Stimulated activated CD8-positive, alpha-beta memory T cell treated with anti-CD3 and anti-CD28 coated beads, Interleukin-7, amount 100 ng/mL, for 48 hours (primary cell): ENCODE measurements at regions not wholly inside any gene's neighbourhood (a gene's known extent, or its start where the extent isn't known, plus 50 kb on each side); places are given as distances from the start of the nearest gene placed in this dataset.

Experiments used
- DNase-seq, 2 donors: peaks; one replicate each; pipeline ENCODE4 v3.0.0-alpha.2; 2020; ENCODE audit warnings: low read depth in 1 of 2; ENCODE audit errors: extremely low read depth in 1 of 2

GRCh38 chr20:20939006-20939405 lies 167.2 kb downstream of the LINC00237 start:
- DNase-seq = no peak

- DNase-seq = no peak
Measured at GRCh38 chr20:20938599-20938998, 167.6 kb downstream of the LINC00237 start.

DNA sequence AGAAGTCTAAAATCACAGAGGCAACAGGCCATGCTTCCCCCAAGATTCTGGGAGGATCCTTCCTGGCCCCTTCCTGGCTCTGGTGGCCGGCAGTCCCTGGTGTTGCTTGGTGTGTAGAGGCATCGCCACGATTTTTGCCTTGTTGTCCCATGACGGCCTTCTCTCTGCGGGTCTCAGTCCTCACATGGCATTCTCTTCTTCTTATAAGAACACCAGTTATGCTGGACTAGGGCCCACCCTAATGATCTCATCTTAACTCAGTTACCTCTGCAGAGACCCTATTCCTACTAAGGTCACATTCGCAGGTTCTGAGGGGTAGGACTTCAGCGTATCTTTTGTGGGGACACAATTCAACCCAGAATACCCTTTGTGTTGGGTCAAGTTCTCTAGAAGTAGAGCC lies 168.0 kb downstream of the LINC00237 start:
- DNase-seq = no peak

GRCh38 chr20:20933142-20933958 lies 172.8 kb downstream of the LINC00237 start:
- DNase-seq = no peak

- no peak for DNase-seq
Measured at GRCh38 chr20:20932156-20932555, 174.0 kb downstream of the LINC00237 start.

GRCh38 chr20:20931632-20932031 lies 174.5 kb downstream of the LINC00237 start:
- no peak for DNase-seq

- DNase-seq = no peak
Measured at GRCh38 chr20:20931024-20931423, 175.1 kb downstream of the LINC00237 start.

DNA sequence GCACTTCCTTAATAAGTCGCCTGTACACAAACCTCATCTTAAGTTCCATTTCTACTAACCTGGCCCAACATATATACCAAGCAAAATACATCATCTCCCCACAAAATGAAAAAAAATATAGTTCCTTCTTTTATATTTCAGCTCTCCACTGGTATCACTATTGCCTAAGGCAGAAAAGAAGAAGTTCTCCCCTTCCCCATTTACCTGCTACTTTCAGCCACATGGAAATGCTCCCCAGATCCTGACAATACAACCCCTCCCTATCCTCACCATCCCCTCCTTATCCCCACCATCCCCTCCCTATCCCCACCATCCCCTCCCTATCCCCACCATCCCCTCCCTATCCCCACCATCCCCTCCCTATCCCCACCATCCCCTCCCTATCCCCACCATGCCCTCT lies 175.7 kb downstream of the LINC00237 start:
- no peak for DNase-seq

GRCh38 chr20:20929341-20929740 lies 176.8 kb downstream of the LINC00237 start:
- DNase-seq = no peak

GRCh38 chr20:20926222-20926905 lies 179.8 kb downstream of the LINC00237 start:
- DNase-seq = no peak

DNA sequence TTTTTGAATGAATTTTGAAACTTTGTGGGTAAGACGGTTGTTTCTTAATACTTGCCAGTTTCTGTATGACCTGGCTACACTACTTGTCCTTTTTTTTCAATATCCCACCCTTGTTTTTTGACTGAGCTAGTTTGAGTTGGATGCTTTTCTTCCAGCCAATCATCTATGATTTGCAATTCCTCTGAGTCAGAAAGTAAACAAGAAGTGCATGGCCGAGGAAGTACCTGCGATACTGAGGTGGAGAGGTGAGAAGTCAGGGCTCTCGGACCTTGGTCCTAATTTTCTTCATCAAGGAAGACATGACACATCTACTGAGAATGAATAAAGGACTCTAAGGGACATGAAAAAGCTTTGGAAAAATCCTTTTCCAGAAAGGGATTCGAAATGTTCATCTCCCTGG lies 185.7 kb downstream of the LINC00237 start:
- DNase-seq = no peak

- no peak for DNase-seq
Measured at GRCh38 chr20:20915844-20916243, 190.3 kb downstream of the LINC00237 start.

DNA sequence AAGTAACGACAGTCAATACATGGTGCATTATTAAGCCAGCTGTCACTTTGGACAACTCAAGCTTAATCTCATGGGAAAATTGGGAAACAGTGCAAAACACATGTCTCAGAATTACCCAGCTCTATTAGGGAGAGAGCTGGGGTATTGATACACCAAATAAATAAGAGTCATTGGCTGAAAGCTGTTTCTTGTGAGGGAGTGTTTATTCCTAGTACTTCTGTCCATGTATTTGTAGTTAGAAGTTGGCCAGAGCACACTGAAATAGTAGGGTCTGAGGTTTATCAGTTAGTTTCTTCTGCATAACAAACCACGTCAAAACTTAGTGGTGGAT lies 192.0 kb upstream of the RALGAPA2 start:
- DNase-seq = no peak

GRCh38 chr20:20903773-20904500 lies 191.5 kb upstream of the RALGAPA2 start:
- no peak for DNase-seq

- DNase-seq = no peak
Measured at GRCh38 chr20:20897922-20898321, 185.5 kb upstream of the RALGAPA2 start.

- DNase-seq = no peak
Measured at GRCh38 chr20:20897145-20897544, 184.7 kb upstream of the RALGAPA2 start.

DNA sequence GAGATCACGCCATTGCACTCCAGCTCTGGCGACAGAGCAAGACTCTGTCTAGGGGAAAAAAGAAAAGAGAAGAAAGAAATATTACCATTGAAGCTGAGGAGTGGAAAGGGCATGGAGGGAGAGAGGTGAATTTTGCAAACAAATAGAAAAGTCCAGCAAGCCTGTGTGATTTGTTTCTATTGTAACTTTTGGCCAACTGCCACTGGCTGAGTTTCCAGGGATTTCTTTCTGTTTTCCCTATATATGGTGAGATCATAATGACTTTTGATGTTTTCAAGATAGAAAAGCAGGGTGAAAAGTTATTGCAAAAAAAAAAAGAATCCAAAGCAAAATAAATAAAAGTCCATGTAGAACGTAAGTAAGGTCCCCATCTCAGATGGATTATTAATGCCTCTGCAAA lies 184.2 kb upstream of the RALGAPA2 start:
- no peak for DNase-seq

GRCh38 chr20:20895537-20895936 lies 183.1 kb upstream of the RALGAPA2 start:
- DNase-seq = no peak

DNA sequence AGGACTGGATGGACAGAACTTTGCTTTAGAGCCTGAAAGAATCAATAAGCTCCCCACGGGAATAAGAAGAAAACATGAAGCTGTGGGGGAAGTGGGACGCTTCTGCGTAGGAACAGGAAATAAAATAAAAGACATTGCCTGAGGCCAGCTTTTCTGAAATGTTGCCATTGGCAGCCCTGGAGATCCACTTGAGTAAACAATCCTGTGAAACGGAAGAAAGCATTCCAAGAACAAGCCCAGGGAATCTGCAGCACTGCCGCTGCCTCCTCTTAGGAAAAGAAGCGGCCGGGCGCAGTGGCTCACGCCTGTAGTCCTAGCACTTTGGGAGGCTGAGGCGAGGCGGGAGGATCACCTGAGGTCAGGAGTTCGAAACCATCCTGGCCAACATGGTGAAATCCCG lies 182.3 kb upstream of the RALGAPA2 start:
- no peak for DNase-seq

GRCh38 chr20:20894280-20894679 lies 181.8 kb upstream of the RALGAPA2 start:
- no peak for DNase-seq

GRCh38 chr20:20892328-20892727 lies 179.9 kb upstream of the RALGAPA2 start:
- no peak for DNase-seq

DNA sequence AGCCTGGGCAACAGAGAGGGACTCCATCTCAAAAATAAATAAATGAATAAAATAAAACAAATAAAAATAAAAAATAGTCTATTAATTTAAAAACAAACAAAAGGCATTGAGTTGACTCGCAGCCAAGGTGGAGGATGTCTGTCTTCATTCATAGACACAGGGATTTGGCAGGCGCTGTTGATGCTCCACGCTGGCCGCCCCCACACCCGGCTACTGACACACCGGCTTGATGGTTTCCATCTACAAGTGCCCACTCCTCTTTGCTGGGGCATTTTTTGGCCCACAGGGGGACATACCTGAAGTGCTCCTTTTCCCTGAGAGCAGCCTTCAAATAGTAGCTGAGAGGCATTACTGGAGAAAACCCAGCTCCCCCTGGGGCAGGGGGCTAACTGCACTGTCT lies 178.3 kb upstream of the RALGAPA2 start:
- DNase-seq = no peak
